ENCODE measurements at regions not wholly inside any gene's neighbourhood (a gene's known extent, or its start where the extent isn't known, plus 50 kb on each side); places are given as distances from the start of the nearest gene placed in this dataset.

GRCh38 chr2:193377789-193378188, 1183.1 kb upstream of the TMEFF2 start:
- H3K27ac ChIP-seq = no peak overlapping the region
- H3K36me3 ChIP-seq (replicated peaks; ENCODE audit: insufficient read depth, low read depth) = no peaks in the 10 kb centered on the region
- H3K27me3 ChIP-seq = no peaks in the 10 kb centered on the region
- H2AFZ ChIP-seq = no peak overlapping the region
- H4K20me1 ChIP-seq (ENCODE audit: insufficient read depth, poor library complexity, severe bottlenecking) = no peaks in the 10 kb centered on the region
- no peaks in the 10 kb centered on the region for H3K9me2 ChIP-seq (replicated peaks; ENCODE audit: insufficient read depth)
- no peaks in the 10 kb centered on the region for H3K4me1 ChIP-seq (ENCODE audit: insufficient read depth)
- H3K9me3 ChIP-seq (ENCODE audit: low read depth) = no peaks in the 10 kb centered on the region
- no peaks in the 10 kb centered on the region for H3K79me2 ChIP-seq
- TF ChIP-seq EZH2 (IDR thresholded peaks at IDR 0.05; ENCODE audit: borderline replicate concordance) (no peak), EZH2phosphoT487 (IDR thresholded peaks at IDR 0.05; ENCODE audit: low read depth, severe bottlenecking, unreplicated experiment) (no peak), CTCF (IDR thresholded peaks at IDR 0.05; ENCODE audit: poor library complexity) (no peak)
- no peak overlapping the region for H3K4me2 ChIP-seq
- H3K4me3 ChIP-seq = no peak overlapping the region
- no peak for DNase-seq (ENCODE audit: low spot score)

- Histone ChIP-seq H3K27me3 (no peaks in the 10 kb centered on the region), H3K9me3 (ENCODE audit: low read depth) (no peaks in the 10 kb centered on the region), H3K79me2 (no peaks in the 10 kb centered on the region), H3K36me3 (replicated peaks; ENCODE audit: insufficient read depth, low read depth) (no peaks in the 10 kb centered on the region), H3K4me3 (no peak overlapping the region), H4K20me1 (ENCODE audit: insufficient read depth, poor library complexity, severe bottlenecking) (no peaks in the 10 kb centered on the region), H3K4me2 (no peak overlapping the region), H2AFZ (no peak overlapping the region), H3K9me2 (replicated peaks; ENCODE audit: insufficient read depth) (no peaks in the 10 kb centered on the region), H3K4me1 (ENCODE audit: insufficient read depth) (no peaks in the 10 kb centered on the region), H3K27ac (no peak overlapping the region)
- WGBS (ENCODE audit: low lambda C conversion rate, missing lambda C conversion rate) = 63% methylated on average over 3 of the region's 3 CpGs
- no peak for DNase-seq (ENCODE audit: low spot score)
- TF ChIP-seq EZH2 (IDR thresholded peaks at IDR 0.05; ENCODE audit: borderline replicate concordance) (no peak), EZH2phosphoT487 (IDR thresholded peaks at IDR 0.05; ENCODE audit: low read depth, severe bottlenecking, unreplicated experiment) (no peak), CTCF (IDR thresholded peaks at IDR 0.05; ENCODE audit: poor library complexity) (no peak)
These were observed 1178.4 kb upstream of the TMEFF2 start for GRCh38 chr2:193373120-193373519.

- 75% methylated on average over 7 of the region's 7 CpGs for whole genome bisulfite sequencing (ENCODE audit: low lambda C conversion rate, missing lambda C conversion rate)
- H3K9me3 ChIP-seq (ENCODE audit: low read depth) = no peaks in the 10 kb centered on the region
These were observed 1176.5 kb upstream of the TMEFF2 start for GRCh38 chr2:193371200-193371599.

More at GRCh38 chr2:193371200-193371599, 1176.5 kb upstream of the TMEFF2 start:
- H3K27me3 ChIP-seq = no peaks in the 10 kb centered on the region
- no peaks in the 10 kb centered on the region for H3K79me2 ChIP-seq
- H3K4me2 ChIP-seq = no peak overlapping the region
- DNase-seq (ENCODE audit: low spot score) = no peak
- H3K9me2 ChIP-seq (replicated peaks; ENCODE audit: insufficient read depth) = no peaks in the 10 kb centered on the region
- no peaks in the 10 kb centered on the region for H4K20me1 ChIP-seq (ENCODE audit: insufficient read depth, poor library complexity, severe bottlenecking)
- H3K4me3 ChIP-seq = no peak overlapping the region
- no peak for TF ChIP-seq EZH2phosphoT487 (IDR thresholded peaks at IDR 0.05; ENCODE audit: low read depth, severe bottlenecking, unreplicated experiment)
- no peak for TF ChIP-seq CTCF (IDR thresholded peaks at IDR 0.05; ENCODE audit: poor library complexity)
- TF ChIP-seq EZH2 (IDR thresholded peaks at IDR 0.05; ENCODE audit: borderline replicate concordance) = no peak
- H2AFZ ChIP-seq = no peak overlapping the region
- no peaks in the 10 kb centered on the region for H3K36me3 ChIP-seq (replicated peaks; ENCODE audit: insufficient read depth, low read depth)
- no peak overlapping the region for H3K27ac ChIP-seq
- no peaks in the 10 kb centered on the region for H3K4me1 ChIP-seq (ENCODE audit: insufficient read depth)

Measured in hepatocyte (in vitro differentiated cells).